Pancreas (tissue), 10 donors: ENCODE measurements at regions not wholly inside any gene's neighbourhood (a gene's known extent, or its start where the extent isn't known, plus 50 kb on each side); places are given as distances from the start of the nearest gene placed in this dataset.

Source experiments
- ATAC-seq, 4 donors: fragments of 200-7000 bp; cut with Tn5 transposase; one replicate each; pipeline versions ENCODE4 v1.8.0 to v1.9.1; 2020; ENCODE audit warnings: mild to moderate bottlenecking in 4 of 4, moderate library complexity in 4 of 4
- DNase-seq, 6 donors: peaks; one replicate each; pipeline ENCODE4 v3.0.0-alpha.2; 2020
- FAIRE-seq: peaks from 2 replicates; lab custom pipeline; 2012; peaks lifted over from hg19 to GRCh38; lab: Jason Lieb, UNC
- H3K27ac ChIP-seq, 4 donors: fragments of 200-600 bp; sonication (generic); 1 replicate in 3 of 4; 2 replicates in 1 of 4; pipeline versions ENCODE4 v1.5.0 to v1.8.0; 2020
- H3K27me3 ChIP-seq, 4 donors: fragments of 200-600 bp; one replicate each; pipeline ENCODE4 v1.8.0; 2021
- H3K36me3 ChIP-seq, 3 donors: fragments of 200-600 bp; sonication (generic) in 1 of 3; one replicate each; pipeline versions ENCODE4 v1.5.0 to v1.8.0; 2020 to 2021
- H3K4me1 ChIP-seq, 3 donors: fragments of 200-600 bp; one replicate each; pipeline ENCODE4 v1.8.0; 2021
- H3K4me3 ChIP-seq, 4 donors: fragments of 200-600 bp; sonication (generic) in 2 of 4; one replicate each; pipeline versions ENCODE4 v1.5.0 to v1.8.0; 2020 to 2021
- H3K9me3 ChIP-seq, 4 donors: fragments of 200-600 bp; one replicate each; pipeline ENCODE4 v1.8.0; 2021
- WGBS, 2 donors: extraction: QIAGEN DNeasy Blood & Tissue Kit; methylation state at CpG; one replicate each; pipeline ENCODE4 v1.1.7; 2013; 5-methylcytosine and 5-hydroxymethylcytosine counted together
- intact Hi-C, 3 donors: fragments of 100-400 bp; cut with DNase I; formaldehyde crosslinking; loops; one replicate each; pipeline versions ENCODE4 v1.11.1 to v1.14.2; 2022
- TF ChIP-seq, protein P1 (sequence below), 4 donors: fragments of 200-600 bp; sonication (generic) in 3 of 4; IDR thresholded peaks; one replicate each; pipeline versions ENCODE4 v1.5.0 to v1.8.0; 2021; ENCODE audit warnings: antibody characterized with exemption in 4 of 4
- donor health status: healthy with polysubstance abuse.
- donor health status: DM: no; HTN: no; CAD: no; lungs with moderate emphysema.
- donor health status: DM: no; HTN: no; CAD: no.
- donor health status: control.
- donor health status: control.
- donor health status: Bipolar disorder and iron deficiency.
- donor health status: DM: yes; HTN: yes; CAD: no.
- donor health status: DM: no; HTN: no; CAD: no.
- donor health status: DM: no; HTN: no; CAD: no.
- donor health status: DM: yes; HTN: yes; CAD: no.

DNA sequence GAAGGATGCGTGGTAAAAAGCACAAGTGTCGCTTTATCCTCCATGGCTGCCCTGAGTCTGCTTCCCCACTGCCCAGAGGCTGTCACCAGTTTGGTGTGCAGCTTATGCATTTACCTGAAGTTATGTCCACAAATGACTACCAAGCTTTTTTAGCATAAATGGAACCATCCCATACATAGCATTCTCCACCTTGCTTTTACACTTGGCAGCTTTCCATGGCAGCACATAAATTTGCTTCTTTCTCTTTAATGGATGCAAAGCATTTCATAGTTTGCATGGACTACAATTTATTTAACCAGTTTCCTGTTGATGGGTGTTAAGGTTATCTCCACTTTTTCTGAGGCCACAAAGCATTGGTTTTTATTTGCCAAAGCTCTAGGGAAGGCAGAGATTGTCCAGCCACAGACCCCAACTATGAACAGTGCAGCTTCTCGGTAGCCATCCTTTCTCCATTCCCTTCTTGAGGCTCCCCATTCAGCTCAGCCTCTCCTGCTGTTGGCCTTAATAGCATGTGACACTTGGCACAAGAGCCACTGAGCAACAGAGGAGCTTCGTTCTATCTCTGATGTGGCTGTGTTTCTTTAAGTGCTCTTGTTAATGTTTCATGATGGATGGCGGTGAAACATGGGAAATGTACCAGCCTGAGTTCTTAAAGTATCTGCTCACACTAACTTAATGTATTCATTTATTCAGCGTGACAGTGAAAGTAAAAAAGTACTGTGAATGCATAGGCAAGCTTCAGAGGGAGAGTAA lies 59.8 kb upstream of the NAV2 start:
- intact Hi-C loops, result no loop called here
- no peak for ATAC-seq
- no peak for DNase-seq
- no peak for FAIRE-seq
- TF ChIP-seq, protein P1, sequence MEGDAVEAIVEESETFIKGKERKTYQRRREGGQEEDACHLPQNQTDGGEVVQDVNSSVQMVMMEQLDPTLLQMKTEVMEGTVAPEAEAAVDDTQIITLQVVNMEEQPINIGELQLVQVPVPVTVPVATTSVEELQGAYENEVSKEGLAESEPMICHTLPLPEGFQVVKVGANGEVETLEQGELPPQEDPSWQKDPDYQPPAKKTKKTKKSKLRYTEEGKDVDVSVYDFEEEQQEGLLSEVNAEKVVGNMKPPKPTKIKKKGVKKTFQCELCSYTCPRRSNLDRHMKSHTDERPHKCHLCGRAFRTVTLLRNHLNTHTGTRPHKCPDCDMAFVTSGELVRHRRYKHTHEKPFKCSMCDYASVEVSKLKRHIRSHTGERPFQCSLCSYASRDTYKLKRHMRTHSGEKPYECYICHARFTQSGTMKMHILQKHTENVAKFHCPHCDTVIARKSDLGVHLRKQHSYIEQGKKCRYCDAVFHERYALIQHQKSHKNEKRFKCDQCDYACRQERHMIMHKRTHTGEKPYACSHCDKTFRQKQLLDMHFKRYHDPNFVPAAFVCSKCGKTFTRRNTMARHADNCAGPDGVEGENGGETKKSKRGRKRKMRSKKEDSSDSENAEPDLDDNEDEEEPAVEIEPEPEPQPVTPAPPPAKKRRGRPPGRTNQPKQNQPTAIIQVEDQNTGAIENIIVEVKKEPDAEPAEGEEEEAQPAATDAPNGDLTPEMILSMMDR (IDR thresholded peaks at IDR 0.05), result no peak
- no peak overlapping the region for H3K27ac ChIP-seq
- H3K36me3 ChIP-seq, result no peaks in the 10 kb centered on the region
- no peak overlapping the region for H3K4me3 ChIP-seq
- no peaks in the 10 kb centered on the region for H3K4me1 ChIP-seq
- WGBS, 2 donors, result 66 to 67% methylated on average over 6 of the region's 6 CpGs
- no peaks in the 10 kb centered on the region for H3K27me3 ChIP-seq
- no peaks in the 10 kb centered on the region for H3K9me3 ChIP-seq

DNA sequence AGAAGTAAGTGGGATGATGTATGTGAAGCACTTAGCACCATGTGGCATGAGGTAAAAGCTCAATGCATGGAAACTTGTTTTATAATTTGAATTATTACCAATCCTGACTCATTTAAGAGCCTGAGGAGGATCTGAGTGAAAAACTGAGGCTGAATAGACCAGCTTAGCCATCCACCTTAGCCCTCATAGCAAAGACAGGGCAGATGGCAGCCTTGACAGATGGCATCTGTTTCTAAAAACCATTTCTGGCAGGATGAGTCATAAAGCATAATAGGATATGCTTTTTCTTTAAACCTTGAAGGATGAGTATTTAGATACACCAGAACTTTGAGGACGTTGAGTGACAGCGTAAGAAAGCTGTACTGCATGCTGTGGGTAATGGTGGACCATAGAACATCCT lies 61.0 kb upstream of the NAV2 start:
- intact Hi-C loops, result no loop called here

DNA sequence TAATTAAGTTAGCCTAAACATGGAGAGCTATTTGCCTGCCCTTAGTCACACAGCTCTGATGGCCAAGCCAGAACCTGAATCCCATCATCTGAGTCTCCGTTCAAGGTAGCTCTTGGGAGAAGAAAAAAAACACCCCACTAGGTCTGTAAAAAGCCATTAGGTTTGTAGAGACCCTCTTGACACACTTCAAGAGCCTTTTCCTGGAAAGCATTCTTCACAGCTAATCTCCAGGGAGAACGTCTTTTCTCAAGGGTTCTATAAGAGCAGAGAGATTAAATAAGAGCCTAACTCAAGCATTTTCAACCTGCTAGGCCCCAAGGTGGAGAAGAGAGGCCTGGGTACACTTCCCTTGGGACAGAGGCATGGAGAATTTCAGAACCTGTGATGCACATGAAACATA lies 61.6 kb upstream of the NAV2 start:
- no peak for FAIRE-seq
- no peak for DNase-seq

More for the DNA sequence above, 61.0 kb upstream of the NAV2 start:
- no peak overlapping the region for H3K27ac ChIP-seq
- 90 to 97% methylated on average over 2 of the region's 2 CpGs for WGBS, 2 donors
- no peak for FAIRE-seq
- H3K4me1 ChIP-seq, result no peaks in the 10 kb centered on the region
- no peaks in the 10 kb centered on the region for H3K27me3 ChIP-seq
- TF ChIP-seq, protein P1 (IDR thresholded peaks at IDR 0.05), result no peak
- DNase-seq, result no peak
- no peak overlapping the region for H3K4me3 ChIP-seq
- ATAC-seq, result no peak
- H3K36me3 ChIP-seq, result no peaks in the 10 kb centered on the region
- H3K9me3 ChIP-seq, result no peaks in the 10 kb centered on the region

DNA sequence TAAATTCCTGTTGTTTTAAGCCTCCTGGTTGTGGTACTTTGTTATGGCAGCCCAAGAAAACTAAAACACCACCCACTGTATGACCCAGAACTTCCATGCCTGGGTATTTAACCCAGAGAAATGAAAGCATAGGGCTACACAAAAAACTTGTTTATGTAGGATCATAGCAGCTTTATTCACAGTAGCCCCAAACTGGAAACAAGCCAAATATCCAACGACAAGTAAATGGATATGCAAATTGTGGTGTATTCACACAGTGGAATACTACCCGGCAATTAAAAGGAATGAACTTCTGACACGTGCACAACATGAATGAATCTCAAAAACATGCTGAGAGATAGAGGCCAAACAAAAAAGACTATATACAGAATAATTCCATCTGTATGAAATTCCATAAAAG lies 62.2 kb upstream of the NAV2 start:
- WGBS, 2 donors, result 79 to 82% methylated on average over 3 of the region's 3 CpGs
- Histone ChIP-seq H3K4me1 (no peaks in the 10 kb centered on the region), H3K27ac (no peak overlapping the region), H3K27me3 (no peaks in the 10 kb centered on the region), H3K36me3 (no peaks in the 10 kb centered on the region), H3K4me3 (no peak overlapping the region), H3K9me3 (no peaks in the 10 kb centered on the region)
- intact Hi-C loops, result no loop called here
- TF ChIP-seq, protein P1 (IDR thresholded peaks at IDR 0.05), result no peak
- no peak for ATAC-seq
- FAIRE-seq, result no peak
- DNase-seq, result no peak

More for the DNA sequence above, 61.6 kb upstream of the NAV2 start:
- no peak for ATAC-seq
- TF ChIP-seq, protein P1 (IDR thresholded peaks at IDR 0.05), result no peak
- Histone ChIP-seq H3K36me3 (no peaks in the 10 kb centered on the region), H3K4me1 (no peaks in the 10 kb centered on the region), H3K27me3 (no peaks in the 10 kb centered on the region), H3K9me3 (no peaks in the 10 kb centered on the region), H3K27ac (no peak overlapping the region), H3K4me3 (no peak overlapping the region)
- 81 to 89% methylated on average over 2 of the region's 2 CpGs for WGBS, 2 donors
- intact Hi-C loops, result no loop called here

DNA sequence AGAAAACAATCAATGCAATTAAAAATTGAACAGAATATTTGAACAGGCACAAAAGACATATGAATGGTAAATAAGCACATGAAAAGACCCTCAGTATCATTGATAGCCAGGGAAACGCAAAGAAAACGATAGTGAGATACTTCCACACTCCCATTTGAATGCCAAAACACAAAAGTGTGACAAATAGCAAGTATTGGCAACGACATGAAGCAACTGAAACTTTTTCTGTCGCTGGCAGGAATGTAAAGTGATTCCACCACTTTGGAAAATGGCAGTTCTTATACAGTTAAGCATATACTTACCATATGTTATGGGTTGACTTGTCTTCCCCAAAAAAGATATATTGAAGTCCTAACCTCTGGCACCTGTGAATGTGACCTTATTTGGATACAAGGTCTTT lies 62.9 kb upstream of the NAV2 start:
- ATAC-seq, result no peak
- FAIRE-seq, result no peak
- TF ChIP-seq, protein P1 (IDR thresholded peaks at IDR 0.05), result no peak
- H3K27me3 ChIP-seq, result no peaks in the 10 kb centered on the region
- H3K36me3 ChIP-seq, result no peaks in the 10 kb centered on the region
- 76% methylated on average over 4 of the region's 4 CpGs for WGBS, 2 donors
- intact Hi-C loops, result no loop called here
- no peak overlapping the region for H3K27ac ChIP-seq
- no peaks in the 10 kb centered on the region for H3K4me1 ChIP-seq
- H3K9me3 ChIP-seq, result no peaks in the 10 kb centered on the region
- DNase-seq, result no peak
- H3K4me3 ChIP-seq, result no peak overlapping the region
